PFSK-1 (cell line): ENCODE measurements at regions not wholly inside any gene's neighbourhood (a gene's known extent, or its start where the extent isn't known, plus 50 kb on each side); places are given as distances from the start of the nearest gene placed in this dataset.

Experiments used
- FOXP2 ChIP-seq: optimal IDR thresholded peaks from 2 replicates; pipeline ENCODE3; 2011; ENCODE audit warnings: borderline replicate concordance, control low read depth, inconsistent platforms; ENCODE audit not compliant: insufficient read depth; ENCODE audit errors: extremely low read length, extremely low read depth
- POLR2AphosphoS5 ChIP-seq: IDR thresholded peaks from 2 replicates; pipeline ENCODE4 v1.6.1; 2012; ENCODE audit warnings: low read depth, mild to moderate bottlenecking, control low read depth, low read length, moderate library complexity
- SIN3A ChIP-seq: IDR thresholded peaks from 2 replicates; pipeline ENCODE4 v1.6.1; 2012; ENCODE audit warnings: mild to moderate bottlenecking, low read length, moderate library complexity, borderline replicate concordance; ENCODE audit not compliant: insufficient read depth
- TAF1 ChIP-seq: IDR thresholded peaks from 2 replicates; pipeline ENCODE4 v1.6.1; 2012; ENCODE audit warnings: low read length, control low read depth, borderline replicate concordance; ENCODE audit not compliant: insufficient read depth
- TF ChIP-seq, protein P1 (sequence below), 2 experiments: IDR thresholded peaks; 2 replicates each; pipeline versions ENCODE4 v1.6.1 to v1.8.0; 2011 to 2012; ENCODE audit warnings: low read depth in 2 of 2, low read length in 2 of 2, control low read depth in 1 of 2, inconsistent platforms in 1 of 2, mild to moderate bottlenecking in 1 of 2, moderate library complexity in 1 of 2; ENCODE audit not compliant: insufficient read depth in 1 of 2

DNA sequence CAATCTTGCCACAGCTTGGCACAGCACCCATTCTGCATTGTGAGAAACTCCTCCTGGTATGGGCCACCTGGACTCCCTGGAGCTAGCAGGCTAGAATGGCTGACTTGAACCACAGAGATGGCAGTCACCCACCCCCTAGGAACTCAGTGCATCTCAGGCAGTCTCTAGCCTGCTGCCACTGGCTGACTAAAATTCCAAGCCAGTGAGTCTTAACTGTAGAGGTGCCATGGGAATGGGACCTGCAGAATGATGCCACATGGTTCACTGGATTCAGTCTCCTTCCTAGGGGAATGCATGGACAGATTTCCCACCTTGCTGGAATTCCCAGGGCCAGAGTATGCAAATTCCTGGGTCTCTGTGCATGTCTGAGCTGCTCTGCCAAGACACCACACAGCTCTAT, 382.9 kb downstream of the MAN2A1 start:
- TF ChIP-seq POLR2AphosphoS5 = no peak
- no peak for TF ChIP-seq FOXP2
- TF ChIP-seq TAF1 = no peak
- TF ChIP-seq, protein P1, sequence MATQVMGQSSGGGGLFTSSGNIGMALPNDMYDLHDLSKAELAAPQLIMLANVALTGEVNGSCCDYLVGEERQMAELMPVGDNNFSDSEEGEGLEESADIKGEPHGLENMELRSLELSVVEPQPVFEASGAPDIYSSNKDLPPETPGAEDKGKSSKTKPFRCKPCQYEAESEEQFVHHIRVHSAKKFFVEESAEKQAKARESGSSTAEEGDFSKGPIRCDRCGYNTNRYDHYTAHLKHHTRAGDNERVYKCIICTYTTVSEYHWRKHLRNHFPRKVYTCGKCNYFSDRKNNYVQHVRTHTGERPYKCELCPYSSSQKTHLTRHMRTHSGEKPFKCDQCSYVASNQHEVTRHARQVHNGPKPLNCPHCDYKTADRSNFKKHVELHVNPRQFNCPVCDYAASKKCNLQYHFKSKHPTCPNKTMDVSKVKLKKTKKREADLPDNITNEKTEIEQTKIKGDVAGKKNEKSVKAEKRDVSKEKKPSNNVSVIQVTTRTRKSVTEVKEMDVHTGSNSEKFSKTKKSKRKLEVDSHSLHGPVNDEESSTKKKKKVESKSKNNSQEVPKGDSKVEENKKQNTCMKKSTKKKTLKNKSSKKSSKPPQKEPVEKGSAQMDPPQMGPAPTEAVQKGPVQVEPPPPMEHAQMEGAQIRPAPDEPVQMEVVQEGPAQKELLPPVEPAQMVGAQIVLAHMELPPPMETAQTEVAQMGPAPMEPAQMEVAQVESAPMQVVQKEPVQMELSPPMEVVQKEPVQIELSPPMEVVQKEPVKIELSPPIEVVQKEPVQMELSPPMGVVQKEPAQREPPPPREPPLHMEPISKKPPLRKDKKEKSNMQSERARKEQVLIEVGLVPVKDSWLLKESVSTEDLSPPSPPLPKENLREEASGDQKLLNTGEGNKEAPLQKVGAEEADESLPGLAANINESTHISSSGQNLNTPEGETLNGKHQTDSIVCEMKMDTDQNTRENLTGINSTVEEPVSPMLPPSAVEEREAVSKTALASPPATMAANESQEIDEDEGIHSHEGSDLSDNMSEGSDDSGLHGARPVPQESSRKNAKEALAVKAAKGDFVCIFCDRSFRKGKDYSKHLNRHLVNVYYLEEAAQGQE (IDR thresholded peaks at IDR 0.05; ENCODE audit: insufficient read depth in 1 of 2, low read depth in 2 of 2, low read length in 2 of 2) = no peak
- TF ChIP-seq SIN3A = no peak

DNA sequence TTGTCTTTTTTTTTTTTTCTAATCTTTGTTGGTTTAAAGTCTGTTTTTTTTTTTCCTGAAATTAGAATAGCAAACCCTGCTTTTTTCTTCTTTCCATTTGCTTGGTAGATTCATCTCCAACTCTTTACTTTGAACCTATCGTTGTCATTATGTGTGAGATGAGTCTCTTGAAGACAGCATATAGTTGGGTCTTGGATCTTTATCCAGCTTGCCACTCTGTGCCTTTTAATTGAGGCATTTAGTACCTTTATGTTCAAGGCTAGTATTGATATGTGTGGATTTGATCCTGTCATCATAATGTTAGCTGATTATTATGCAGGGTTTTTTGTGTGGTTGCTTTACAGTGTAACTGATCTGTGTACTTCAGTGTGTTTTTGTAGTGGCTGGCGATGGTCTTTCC, 383.8 kb downstream of the MAN2A1 start:
- no peak for TF ChIP-seq FOXP2
- TF ChIP-seq, protein P1 (IDR thresholded peaks at IDR 0.05; ENCODE audit: insufficient read depth in 1 of 2, low read depth in 2 of 2, low read length in 2 of 2) = no peak
- TF ChIP-seq SIN3A = no peak
- TF ChIP-seq TAF1 = no peak
- TF ChIP-seq POLR2AphosphoS5 = no peak

DNA sequence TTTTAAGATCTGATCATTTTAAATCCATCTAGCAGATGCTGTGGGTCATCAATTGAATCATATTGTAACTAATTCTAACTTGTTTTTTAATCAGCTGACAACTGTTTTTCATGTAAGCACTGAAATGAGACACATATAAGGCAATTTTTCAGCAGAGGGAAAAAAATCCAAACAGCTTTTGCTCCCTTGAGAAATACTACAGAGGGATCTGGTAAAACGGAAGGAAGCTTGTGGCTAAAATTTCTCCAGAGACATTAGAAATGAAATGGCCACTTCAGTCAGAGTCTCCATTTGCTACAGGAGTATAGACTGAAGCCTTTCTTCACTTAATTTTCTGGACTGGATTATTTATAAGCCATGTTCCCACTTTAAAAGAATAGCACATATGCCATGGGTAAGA, 385.9 kb downstream of the MAN2A1 start:
- TF ChIP-seq TAF1 = no peak
- TF ChIP-seq, protein P1 (IDR thresholded peaks at IDR 0.05; ENCODE audit: insufficient read depth in 1 of 2, low read depth in 2 of 2, low read length in 2 of 2) = no peak
- no peak for TF ChIP-seq SIN3A
- no peak for TF ChIP-seq FOXP2
- no peak for TF ChIP-seq POLR2AphosphoS5

DNA sequence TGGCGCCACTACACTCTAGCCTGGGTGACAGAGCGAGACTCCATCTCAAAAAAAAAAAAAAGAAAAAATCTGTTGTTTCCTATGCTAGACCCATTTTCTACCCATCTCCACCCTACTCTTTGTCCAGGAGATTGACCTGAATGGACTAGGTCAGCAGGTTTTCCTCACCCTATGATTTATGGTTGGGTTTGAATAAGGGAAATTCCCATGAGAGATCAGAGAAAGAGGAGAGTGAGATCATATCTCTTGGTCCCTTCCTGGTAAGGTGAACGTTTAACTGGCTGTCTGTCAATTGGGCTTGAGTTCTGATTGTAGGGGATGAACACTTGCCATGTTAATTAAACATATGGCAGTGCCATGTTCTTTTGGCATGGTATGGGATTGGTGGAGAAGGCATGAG, 387.4 kb downstream of the MAN2A1 start:
- TF ChIP-seq POLR2AphosphoS5 (no peak), SIN3A (no peak), FOXP2 (no peak), TAF1 (no peak)
- TF ChIP-seq, protein P1 (IDR thresholded peaks at IDR 0.05; ENCODE audit: insufficient read depth in 1 of 2, low read depth in 2 of 2, low read length in 2 of 2) = no peak

DNA sequence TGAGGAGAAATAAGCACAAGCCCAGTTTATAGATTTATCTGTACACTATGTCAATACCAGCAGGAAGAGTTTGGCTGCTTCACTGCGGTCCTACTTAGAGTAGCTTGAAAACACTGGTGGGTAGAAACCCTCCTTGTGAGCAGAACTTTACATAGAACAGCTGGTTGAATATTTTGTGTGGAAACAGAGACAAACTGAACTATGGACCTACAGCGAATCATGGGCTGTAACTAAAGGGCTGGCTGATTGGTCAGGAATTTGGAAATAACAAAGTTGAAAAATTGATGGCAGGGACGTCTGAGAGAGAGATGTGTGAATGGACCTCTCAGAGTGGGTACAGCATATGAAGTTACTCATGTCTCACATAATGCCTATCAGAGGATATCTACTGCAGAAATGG, 392.5 kb downstream of the MAN2A1 start:
- TF ChIP-seq, protein P1 (IDR thresholded peaks at IDR 0.05; ENCODE audit: insufficient read depth in 1 of 2, low read depth in 2 of 2, low read length in 2 of 2) = no peak
